Neural crest cell (in vitro differentiated cells): ENCODE measurements at regions not wholly inside any gene's neighbourhood (a gene's known extent, or its start where the extent isn't known, plus 50 kb on each side); places are given as distances from the start of the nearest gene placed in this dataset.
"Not testable (repeated sequence)": the region's sequence is repeated elsewhere in the genome, so short reads cannot be mapped to it uniquely, and the experiment has no call there.

Experiments
- DNase-seq: peaks from one replicate; pipeline ENCODE4 v3.0.0; 2021; ENCODE audit warnings: low read depth, mixed read lengths, low spot score
- H3K27ac Mint-ChIP-seq: one replicate; pipeline ENCODE4 v1.8.0; 2021; ENCODE audit warnings: mild to moderate bottlenecking, mixed read lengths; ENCODE audit not compliant: unreplicated experiment
- H3K27me3 Mint-ChIP-seq: 2 replicates; pipeline ENCODE4 v1.8.0; 2021; ENCODE audit warnings: low read depth, mild to moderate bottlenecking, mixed read lengths
- H3K36me3 Mint-ChIP-seq: 2 replicates; pipeline ENCODE4 v1.8.0; 2021; ENCODE audit warnings: low read depth, mild to moderate bottlenecking, mixed read lengths
- H3K4me1 Mint-ChIP-seq: 2 replicates; pipeline ENCODE4 v1.8.0; 2021; ENCODE audit warnings: mixed read lengths
- H3K4me3 Mint-ChIP-seq: one replicate; pipeline ENCODE4 v1.8.0; 2021; ENCODE audit warnings: mild to moderate bottlenecking, mixed read lengths
- H3K9me3 Mint-ChIP-seq: 2 replicates; pipeline ENCODE4 v1.8.0; 2021; ENCODE audit warnings: mixed read lengths
- CTCF ChIP-seq: fragments of 200-600 bp; sonication (generic); conservative IDR thresholded peaks from 2 replicates; pipeline ENCODE4 v1.5.0; 2021; ENCODE audit warnings: antibody characterized with exemption, mild to moderate bottlenecking

DNA sequence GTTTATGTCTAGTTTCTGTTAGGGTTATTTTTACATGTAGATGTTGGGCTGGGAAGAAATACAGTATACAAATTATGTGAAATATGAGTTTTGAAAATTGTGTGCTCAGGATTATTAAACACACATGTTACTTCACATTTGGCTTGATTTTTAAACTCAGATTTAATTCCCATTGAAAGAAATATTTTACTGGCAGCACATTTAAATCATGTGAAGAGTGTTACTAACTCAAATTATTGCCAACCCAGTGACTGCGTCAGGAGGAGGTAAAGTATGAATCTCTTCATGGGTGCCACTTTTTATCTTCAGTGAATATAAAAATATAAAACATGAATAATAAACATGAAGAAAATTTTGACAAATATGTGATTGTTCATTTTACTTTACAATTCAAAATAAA, 457.5 kb upstream of the CCDC179 start:
- no peak for DNase-seq
- TF ChIP-seq CTCF: no peak
- Mint-ChIP-seq H3K27me3 (no peaks in the 10 kb centered on the region), H3K27ac (no peak overlapping the region), H3K4me1 (peaks cover 5% of the 10 kb centered on the region), H3K4me3 (no peak overlapping the region), H3K36me3 (peaks cover 5% of the 10 kb centered on the region), H3K9me3 (peaks cover 10% of the 10 kb centered on the region)

DNA sequence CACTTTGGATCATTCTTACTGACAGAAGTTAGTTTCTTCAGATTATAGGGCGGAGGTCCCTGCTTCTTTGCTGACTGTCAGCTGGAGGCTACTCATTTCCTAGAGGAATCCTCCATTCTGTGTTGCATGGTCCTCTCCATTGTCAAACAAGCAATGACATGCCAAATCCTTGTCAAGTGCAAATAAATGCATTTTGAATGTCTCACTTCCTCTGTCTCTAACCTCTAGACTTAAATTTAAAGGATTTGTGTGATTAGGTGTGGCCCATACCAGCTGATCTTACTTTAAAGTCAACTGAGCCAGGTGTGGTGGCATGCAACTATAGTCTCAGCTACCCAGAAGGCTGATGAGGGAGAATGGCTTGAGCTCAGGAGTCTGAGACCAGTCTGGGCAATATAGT, 458.4 kb upstream of the CCDC179 start:
- Mint-ChIP-seq H3K27ac (no peak overlapping the region), H3K36me3 (peaks cover 5% of the 10 kb centered on the region), H3K27me3 (no peaks in the 10 kb centered on the region), H3K9me3 (peaks cover 18% of the 10 kb centered on the region), H3K4me3 (no peak overlapping the region), H3K4me1 (no peaks in the 10 kb centered on the region)
- DNase-seq: no peak
- TF ChIP-seq CTCF: no peak

- Mint-ChIP-seq H3K9me3 (peaks cover 20% of the 10 kb centered on the region), H3K27me3 (no peaks in the 10 kb centered on the region), H3K27ac (no peak overlapping the region), H3K36me3 (peaks cover 5% of the 10 kb centered on the region), H3K4me1 (no peaks in the 10 kb centered on the region), H3K4me3 (no peak overlapping the region)
- DNase-seq: no peak
- TF ChIP-seq CTCF: no peak
Measured at GRCh38 chr11:23320131-23320530, 459.9 kb upstream of the CCDC179 start.

DNA sequence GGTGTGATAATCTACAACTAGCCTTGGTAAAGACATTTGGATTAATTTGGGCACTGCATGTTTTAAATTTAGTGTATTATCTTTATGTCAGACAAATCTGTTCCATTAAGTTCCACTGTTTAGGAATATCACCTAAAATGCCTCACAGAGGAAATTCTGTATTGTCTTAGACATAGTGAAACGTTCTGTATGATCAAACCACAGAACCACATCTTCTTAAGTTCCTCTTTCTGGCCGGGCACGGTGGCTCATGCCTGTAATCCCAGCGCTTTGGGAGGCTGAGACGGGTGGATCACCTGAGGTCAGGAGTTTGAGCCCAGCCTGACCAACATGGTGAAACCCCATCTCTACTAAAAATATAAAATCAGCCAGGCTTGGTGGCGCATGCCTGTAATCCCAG, 475.3 kb upstream of the CCDC179 start:
- not testable (repeated sequence) for H3K4me3 Mint-ChIP-seq, H3K4me1 Mint-ChIP-seq, H3K27ac Mint-ChIP-seq, H3K27me3 Mint-ChIP-seq, DNase-seq, H3K9me3 Mint-ChIP-seq, H3K36me3 Mint-ChIP-seq

DNA sequence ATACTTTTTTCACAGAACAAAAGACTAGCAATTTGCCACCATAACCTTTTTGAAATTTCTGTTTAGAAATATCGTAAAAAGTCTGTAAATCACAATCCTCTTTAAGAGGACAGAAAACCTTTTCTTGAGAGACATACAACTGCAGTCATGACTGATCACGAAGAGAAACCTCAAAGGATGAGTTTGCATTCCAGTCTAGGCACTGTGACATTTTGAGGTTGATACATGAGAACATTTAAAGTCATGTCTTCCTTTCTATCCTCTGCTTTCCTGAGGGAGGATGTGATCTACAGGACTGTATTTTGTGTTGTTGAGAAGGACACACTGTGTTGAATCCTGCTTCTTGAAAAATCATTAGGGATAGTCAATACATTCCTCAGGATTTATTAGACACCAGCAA, 476.7 kb upstream of the CCDC179 start:
- Mint-ChIP-seq H3K27me3 (no peaks in the 10 kb centered on the region), H3K4me3 (no peak overlapping the region), H3K36me3 (no peaks in the 10 kb centered on the region), H3K27ac (no peak overlapping the region), H3K9me3 (no peaks in the 10 kb centered on the region), H3K4me1 (no peaks in the 10 kb centered on the region)
- no peak for DNase-seq
- no peak for TF ChIP-seq CTCF

DNA sequence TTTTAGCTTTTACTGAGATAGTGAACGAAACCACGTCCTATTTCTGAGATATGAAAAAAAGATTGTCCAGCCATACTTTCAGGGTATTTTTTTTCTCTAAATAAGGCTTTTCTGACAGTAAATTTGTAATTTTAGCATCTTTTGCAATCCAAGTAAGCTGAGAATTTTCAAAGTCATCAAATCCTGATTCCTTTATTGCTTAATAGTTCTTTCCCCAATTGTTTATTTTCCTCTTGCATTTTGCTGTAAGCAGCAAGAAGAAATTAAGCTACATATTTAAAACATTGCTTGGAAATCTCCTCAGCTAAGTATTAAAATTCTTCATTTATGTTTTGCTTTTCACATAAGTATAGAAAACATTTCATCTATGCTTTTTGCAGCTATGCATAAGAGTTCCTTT, 493.3 kb upstream of the CCDC179 start:
- H3K27me3 Mint-ChIP-seq: no peaks in the 10 kb centered on the region

More for the DNA sequence above, 493.3 kb upstream of the CCDC179 start:
- H3K4me3 Mint-ChIP-seq: no peak overlapping the region
- no peaks in the 10 kb centered on the region for H3K4me1 Mint-ChIP-seq
- no peak overlapping the region for H3K27ac Mint-ChIP-seq
- DNase-seq: no peak
- H3K9me3 Mint-ChIP-seq: peaks cover 11% of the 10 kb centered on the region
- no peak for TF ChIP-seq CTCF
- no peaks in the 10 kb centered on the region for H3K36me3 Mint-ChIP-seq
